ENCODE measurements at regions not wholly inside any gene's neighbourhood (a gene's known extent, or its start where the extent isn't known, plus 50 kb on each side); places are given as distances from the start of the nearest gene placed in this dataset.

- no peak for DNase-seq
Measured at GRCh38 chr4:102441978-102442911, 58.9 kb upstream of the NFKB1 start.

GRCh38 chr4:102444752-102445151 is 56.4 kb upstream of the NFKB1 start:
- no peak for DNase-seq

- no peak for DNase-seq
Measured at GRCh38 chr4:102445213-102445612, 55.9 kb upstream of the NFKB1 start.

GRCh38 chr4:102447413-102447812 is 53.7 kb upstream of the NFKB1 start:
- no peak for DNase-seq

GRCh38 chr4:102449751-102450352 is 51.3 kb upstream of the NFKB1 start:
- peak; percentile 39 for DNase-seq

GRCh38 chr4:102451266-102451665 is 49.9 kb upstream of the NFKB1 start:
- no peak for DNase-seq
